Neural cell (in vitro differentiated cells): ENCODE measurements at regions not wholly inside any gene's neighbourhood (a gene's known extent, or its start where the extent isn't known, plus 50 kb on each side); places are given as distances from the start of the nearest gene placed in this dataset.

Experiments used
- H2AFZ ChIP-seq: fragments of 200-600, 300-800 bp; sonication (generic), shearing (Covaris generic); 2 replicates; pipeline ENCODE4 v1.6.0; 2014; ENCODE audit warnings: low read depth, mild to moderate bottlenecking, antibody characterized with exemption, low read length, moderate library complexity
- H3F3A ChIP-seq: fragments of 200-600 bp; shearing (Covaris generic); 2 replicates; pipeline ENCODE4 v1.6.1; 2016; ENCODE audit warnings: mild to moderate bottlenecking, moderate library complexity, mixed read lengths, antibody characterized with exemption, low read length; ENCODE audit not compliant: insufficient read depth, poor library complexity, severe bottlenecking
- H3K27ac ChIP-seq: fragments of 200-600, 300-800 bp; sonication (generic), shearing (Covaris generic); 2 replicates; pipeline ENCODE4 v1.5.1; 2014; ENCODE audit warnings: mild to moderate bottlenecking, low read length, moderate library complexity
- H3K27me3 ChIP-seq: fragments of 300-800, 200-600 bp; sonication (generic), shearing (Covaris generic); 2 replicates; pipeline ENCODE4 v1.6.0; 2014; ENCODE audit warnings: mild to moderate bottlenecking, low read depth, low read length, moderate library complexity; ENCODE audit not compliant: insufficient read depth
- H3K36me3 ChIP-seq: fragments of 300-800, 200-600 bp; sonication (generic), shearing (Covaris generic); 2 replicates; pipeline ENCODE4 v1.5.1; 2014; ENCODE audit warnings: mild to moderate bottlenecking, antibody characterized with exemption, low read length, moderate library complexity; ENCODE audit not compliant: insufficient read depth
- H3K4me2 ChIP-seq: fragments of 300-800, 200-600 bp; sonication (generic), shearing (Covaris generic); 2 replicates; pipeline ENCODE4 v1.6.0; 2014; ENCODE audit warnings: mild to moderate bottlenecking, low read length
- H3K4me3 ChIP-seq: fragments of 300-800, 200-600 bp; sonication (generic), shearing (Covaris generic); 2 replicates; pipeline ENCODE4 v1.5.1; 2014; ENCODE audit warnings: mild to moderate bottlenecking, low read length, moderate library complexity
- H3K79me2 ChIP-seq: fragments of 200-600 bp; shearing (Covaris generic); replicated peaks from 2 replicates; pipeline ENCODE4 v1.6.0; 2014; ENCODE audit warnings: mild to moderate bottlenecking, low read length, moderate library complexity; ENCODE audit not compliant: insufficient read depth
- H3K9ac ChIP-seq: fragments of 300-800, 200-600 bp; sonication (generic), shearing (Covaris generic); 2 replicates; pipeline ENCODE4 v1.6.1; 2016; ENCODE audit warnings: mild to moderate bottlenecking, low read length, mixed read lengths
- H3K9me2 ChIP-seq: fragments of 200-600 bp; shearing (Covaris generic); 2 replicates; pipeline ENCODE4 v1.6.1; 2016; ENCODE audit warnings: mild to moderate bottlenecking, low read length, mixed read lengths; ENCODE audit not compliant: insufficient read depth
- H3K9me3 ChIP-seq: fragments of 200-600, 300-800 bp; sonication (generic), shearing (Covaris generic); 2 replicates; pipeline ENCODE4 v1.6.1; 2016; ENCODE audit warnings: mild to moderate bottlenecking, mixed run types, low read length, moderate library complexity, mixed read lengths
- H4K20me1 ChIP-seq: fragments of 200-600 bp; shearing (Covaris generic); 2 replicates; pipeline ENCODE4 v1.6.1; 2016; ENCODE audit warnings: mild to moderate bottlenecking, mixed run types; ENCODE audit not compliant: insufficient read depth
- CTCF ChIP-seq: fragments of 450-650 bp; IDR thresholded peaks from 2 replicates; pipeline ENCODE4 v1.5.1; 2014; ENCODE audit warnings: antibody characterized with exemption, mild to moderate bottlenecking, moderate library complexity; ENCODE audit not compliant: poor library complexity, severe bottlenecking
- EP300 ChIP-seq: fragments of 450-650 bp; conservative IDR thresholded peaks from 2 replicates; pipeline ENCODE4 v1.6.1; 2014; ENCODE audit warnings: antibody characterized with exemption, mild to moderate bottlenecking, moderate library complexity; ENCODE audit not compliant: poor library complexity, severe bottlenecking
- EZH2 ChIP-seq: fragments of 200-600, 300-800 bp; shearing (Covaris generic), sonication (generic); IDR thresholded peaks from 2 replicates; pipeline ENCODE4 v1.6.1; 2014; ENCODE audit warnings: antibody characterized with exemption, low read length, borderline replicate concordance, mild to moderate bottlenecking; ENCODE audit not compliant: insufficient read depth, poor library complexity, severe bottlenecking
- MXI1 ChIP-seq: fragments of 450-650 bp; conservative IDR thresholded peaks from 2 replicates; pipeline ENCODE4 v1.6.1; 2014; ENCODE audit warnings: antibody characterized with exemption, mild to moderate bottlenecking; ENCODE audit not compliant: poor library complexity, severe bottlenecking
- POLR2AphosphoS5 ChIP-seq: IDR thresholded peaks from 2 replicates; pipeline ENCODE4 v1.6.1; 2012
- RAD21 ChIP-seq: fragments of 450-650 bp; conservative IDR thresholded peaks from 2 replicates; pipeline ENCODE4 v1.6.1; 2014; ENCODE audit warnings: antibody characterized with exemption, mild to moderate bottlenecking, moderate library complexity
- REST ChIP-seq: IDR thresholded peaks from 2 replicates; pipeline ENCODE4 v1.6.1; 2012; ENCODE audit warnings: borderline replicate concordance
- SMC3 ChIP-seq: fragments of 450-650 bp; conservative IDR thresholded peaks from 2 replicates; pipeline ENCODE4 v1.6.1; 2014; ENCODE audit warnings: antibody characterized with exemption, mild to moderate bottlenecking, moderate library complexity; ENCODE audit not compliant: poor library complexity
- TAF1 ChIP-seq: IDR thresholded peaks from 2 replicates; pipeline ENCODE4 v1.6.1; 2012; ENCODE audit warnings: low read depth

DNA sequence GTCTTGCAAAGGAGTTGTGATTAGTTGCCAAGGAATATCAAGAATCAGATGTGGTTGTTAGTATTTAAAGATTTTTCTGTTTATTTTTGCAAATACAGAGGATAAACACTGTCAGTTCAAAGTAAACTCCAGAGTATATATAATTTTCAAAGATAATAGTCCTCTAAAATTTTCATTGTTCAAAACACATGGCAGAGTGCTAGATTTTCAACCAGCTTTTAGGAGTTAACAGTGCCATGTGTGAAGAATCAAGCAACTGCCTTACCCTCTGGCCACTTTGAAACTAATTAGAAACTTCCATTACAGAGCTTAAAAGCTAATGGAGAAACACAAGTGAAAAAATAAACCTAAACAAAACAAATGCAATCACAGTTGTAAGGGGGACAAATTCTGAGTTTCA lies 1605.6 kb upstream of the ZEB2 start:
- Histone ChIP-seq H3F3A (no peaks in the 10 kb centered on the region), H3K4me2 (no peak overlapping the region)

DNA sequence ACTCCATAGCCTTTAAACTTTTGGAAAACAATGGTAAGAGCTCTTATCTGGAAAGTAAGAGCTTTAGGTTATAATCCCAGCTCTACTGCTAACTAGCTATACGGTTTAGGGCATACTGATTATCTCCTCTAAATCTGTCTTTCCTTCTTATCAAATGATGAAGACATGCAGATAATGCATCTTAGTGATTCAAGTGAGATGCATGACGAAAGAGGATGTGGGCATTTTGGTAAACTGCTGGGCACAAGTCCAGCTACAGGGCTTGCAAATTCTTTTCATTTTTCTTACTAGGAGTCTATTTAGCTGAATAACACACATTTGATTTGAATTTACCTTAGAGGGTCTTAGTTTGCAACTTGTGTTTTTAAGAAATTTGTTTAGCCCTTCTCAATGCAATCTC lies 1604.8 kb upstream of the ZEB2 start:
- no peaks in the 10 kb centered on the region for H4K20me1 ChIP-seq
- no peaks in the 10 kb centered on the region for H3F3A ChIP-seq
- no peak overlapping the region for H2AFZ ChIP-seq
- no peak overlapping the region for H3K4me3 ChIP-seq
- H3K9me2 ChIP-seq = no peaks in the 10 kb centered on the region
- H3K27me3 ChIP-seq = no peaks in the 10 kb centered on the region
- no peaks in the 10 kb centered on the region for H3K36me3 ChIP-seq
- no peaks in the 10 kb centered on the region for H3K79me2 ChIP-seq
- no peak overlapping the region for H3K9ac ChIP-seq
- no peak overlapping the region for H3K4me2 ChIP-seq
- H3K27ac ChIP-seq = no peak overlapping the region
- H3K9me3 ChIP-seq = no peaks in the 10 kb centered on the region
- TF ChIP-seq TAF1 (no peak), REST (no peak), MXI1 (no peak), EZH2 (no peak), CTCF (no peak), POLR2AphosphoS5 (no peak), RAD21 (no peak)

More for the DNA sequence above, 1605.6 kb upstream of the ZEB2 start:
- Histone ChIP-seq H3K9ac (no peak overlapping the region), H3K79me2 (no peaks in the 10 kb centered on the region), H3K9me3 (no peaks in the 10 kb centered on the region), H3K4me3 (no peak overlapping the region), H2AFZ (no peak overlapping the region), H3K9me2 (no peaks in the 10 kb centered on the region), H3K27ac (no peak overlapping the region), H4K20me1 (no peaks in the 10 kb centered on the region), H3K36me3 (no peaks in the 10 kb centered on the region), H3K27me3 (no peaks in the 10 kb centered on the region)
- TF ChIP-seq SMC3 (no peak), POLR2AphosphoS5 (no peak), RAD21 (no peak), CTCF (no peak), EZH2 (no peak), REST (no peak), MXI1 (no peak), EP300 (no peak)
